OCI-LY3 (cell line): ENCODE measurements at regions not wholly inside any gene's neighbourhood (a gene's known extent, or its start where the extent isn't known, plus 50 kb on each side); places are given as distances from the start of the nearest gene placed in this dataset.

Experiments
- CTCF ChIP-seq: fragments of 200-600, 300-600 bp; sonication (generic); IDR thresholded peaks from 2 replicates; pipeline ENCODE4 v1.5.1; 2014; ENCODE audit warnings: antibody characterized with exemption, low read length, low read depth
- EZH2phosphoT487 ChIP-seq: fragments of 200-600 bp; shearing (Covaris generic); IDR thresholded peaks from 2 replicates; pipeline ENCODE4 v1.6.1; 2018; ENCODE audit warnings: antibody characterized with exemption, mixed run types, low read depth

GRCh38 chr10:120103738-120104560 lies 211.4 kb downstream of the SEC23IP start:
- no peak for TF ChIP-seq CTCF
- no peak for TF ChIP-seq EZH2phosphoT487
